Lung (tissue), 11 donors: ENCODE measurements at regions not wholly inside any gene's neighbourhood (a gene's known extent, or its start where the extent isn't known, plus 50 kb on each side); places are given as distances from the start of the nearest gene placed in this dataset.

ENCODE experiments used
- ATAC-seq: fragments of 200-7000 bp; cut with Tn5 transposase; one replicate; pipeline ENCODE4 v1.9.1; 2020; ENCODE audit warnings: moderate number of reproducible peaks; ENCODE audit not compliant: insufficient read depth, low FRiP score
- DNase-seq, 3 donors: peaks; one replicate each; pipeline ENCODE4 v3.0.0-alpha.2; 2013 to 2017
- H3K27ac ChIP-seq, 2 donors: one replicate each; pipeline ENCODE4 v1.5.1; 2013; ENCODE audit warnings: mild to moderate bottlenecking in 2 of 2, moderate library complexity in 2 of 2, control low read depth in 1 of 2, inconsistent platforms in 1 of 2, low read depth in 1 of 2, low read length in 1 of 2
- H3K27me3 ChIP-seq, 3 donors: one replicate each; pipeline ENCODE4 v1.5.1; 2013; ENCODE audit warnings: low read length in 2 of 3; ENCODE audit not compliant: control insufficient read depth in 3 of 3, insufficient read depth in 3 of 3
- H3K36me3 ChIP-seq, 4 donors: one replicate each; pipeline ENCODE4 v1.5.1; 2013; ENCODE audit warnings: low read length in 4 of 4, mild to moderate bottlenecking in 1 of 4, moderate library complexity in 1 of 4; ENCODE audit not compliant: control insufficient read depth in 4 of 4, insufficient read depth in 4 of 4
- H3K4me1 ChIP-seq, 5 donors: one replicate each; pipeline ENCODE4 v1.5.1; 2013; ENCODE audit warnings: low read length in 5 of 5, mild to moderate bottlenecking in 2 of 5, moderate library complexity in 1 of 5; ENCODE audit not compliant: control insufficient read depth in 5 of 5, insufficient read depth in 5 of 5
- H3K4me3 ChIP-seq: one replicate; pipeline ENCODE4 v1.5.1; 2013; ENCODE audit warnings: mild to moderate bottlenecking, control low read depth, moderate library complexity
- H3K9ac ChIP-seq, 2 donors: one replicate each; pipeline ENCODE4 v1.5.1; 2013; ENCODE audit warnings: low read length in 2 of 2, control low read depth in 1 of 2; ENCODE audit not compliant: insufficient read depth in 1 of 2
- H3K9me3 ChIP-seq, 4 donors: one replicate each; pipeline ENCODE4 v1.5.1; 2013; ENCODE audit warnings: low read length in 3 of 4, mild to moderate bottlenecking in 1 of 4, moderate library complexity in 1 of 4; ENCODE audit not compliant: control insufficient read depth in 4 of 4, insufficient read depth in 3 of 4
- CTCF ChIP-seq: IDR thresholded peaks from 2 replicates; pipeline ENCODE4 v1.5.1; 2012; ENCODE audit warnings: mild to moderate bottlenecking; ENCODE audit errors: control extremely low read depth, extremely low read depth
- WGBS, 2 donors: extraction: QIAGEN DNeasy Blood & Tissue Kit; methylation state at CpG; one replicate each; pipeline ENCODE4 v1.1.7; 2013; 5-methylcytosine and 5-hydroxymethylcytosine counted together
- donor health status: control.
- donor health status: control.
- donor health status: Bipolar disorder and iron deficiency.
- donor health status: healthy.
- donor health status: DM: yes; HTN: yes; CAD: no.

GRCh38 chr1:87718241-87718950, 389.7 kb downstream of the LMO4 start:
- no peak for ATAC-seq
- no peak overlapping the region for H3K27ac ChIP-seq

GRCh38 chr1:87719658-87720057, 391.0 kb downstream of the LMO4 start:
- no peaks in the 10 kb centered on the region for H3K9me3 ChIP-seq
- H3K4me1 ChIP-seq, result peaks cover 0 to 20% (median 0%) of the 10 kb centered on the region in 5 donors
- no peak overlapping the region for H3K27ac ChIP-seq
- ATAC-seq, result no peak
- no peak overlapping the region for H3K4me3 ChIP-seq
- no peak overlapping the region for H3K9ac ChIP-seq
- DNase-seq, result no peak
- no peaks in the 10 kb centered on the region for H3K36me3 ChIP-seq
- 29 to 45% methylated on average over 3 of the region's 3 CpGs for WGBS, 2 donors
- H3K27me3 ChIP-seq, result no peaks in the 10 kb centered on the region
- no peak for TF ChIP-seq CTCF

More at GRCh38 chr1:87718241-87718950, 389.7 kb downstream of the LMO4 start:
- peak in 2 of 3 donors; percentile 25 to 27 for DNase-seq
- Histone ChIP-seq H3K4me1 (peaks cover 0 to 20% (median 0%) of the 10 kb centered on the region in 5 donors), H3K9me3 (no peaks in the 10 kb centered on the region), H3K36me3 (no peaks in the 10 kb centered on the region), H3K4me3 (no peak overlapping the region), H3K27me3 (no peaks in the 10 kb centered on the region), H3K9ac (no peak overlapping the region)
- 75 to 82% methylated on average over 1 of the region's 1 CpG for WGBS, 2 donors
- TF ChIP-seq CTCF, result no peak

- Histone ChIP-seq H3K9me3 (no peaks in the 10 kb centered on the region), H3K36me3 (no peaks in the 10 kb centered on the region), H3K27ac (no peak overlapping the region), H3K9ac (no peak overlapping the region), H3K27me3 (no peaks in the 10 kb centered on the region), H3K4me1 (peaks cover 0 to 20% (median 0%) of the 10 kb centered on the region in 5 donors), H3K4me3 (no peak overlapping the region)
- WGBS, 2 donors, result 72 to 88% methylated on average over 2 of the region's 2 CpGs
- ATAC-seq (no peak), DNase-seq (no peak)
- TF ChIP-seq CTCF, result no peak
These were observed 391.9 kb downstream of the LMO4 start for GRCh38 chr1:87720561-87720960.

- H3K9ac ChIP-seq, result no peak overlapping the region
- H3K4me3 ChIP-seq, result no peak overlapping the region
- peaks cover 0 to 7% (median 0%) of the 10 kb centered on the region in 5 donors for H3K4me1 ChIP-seq
- H3K36me3 ChIP-seq, result no peaks in the 10 kb centered on the region
- DNase-seq, result no peak
- ATAC-seq, result no peak
- H3K27ac ChIP-seq, result no peak overlapping the region
- no peaks in the 10 kb centered on the region for H3K9me3 ChIP-seq
- no peaks in the 10 kb centered on the region for H3K27me3 ChIP-seq
- no peak for TF ChIP-seq CTCF
These were observed 394.5 kb downstream of the LMO4 start for GRCh38 chr1:87723193-87723592.
